ENCODE measurements at regions not wholly inside any gene's neighbourhood (a gene's known extent, or its start where the extent isn't known, plus 50 kb on each side); places are given as distances from the start of the nearest gene placed in this dataset.
"Not testable (repeated sequence)": the region's sequence is repeated elsewhere in the genome, so short reads cannot be mapped to it uniquely, and the experiment has no call there.

DNA sequence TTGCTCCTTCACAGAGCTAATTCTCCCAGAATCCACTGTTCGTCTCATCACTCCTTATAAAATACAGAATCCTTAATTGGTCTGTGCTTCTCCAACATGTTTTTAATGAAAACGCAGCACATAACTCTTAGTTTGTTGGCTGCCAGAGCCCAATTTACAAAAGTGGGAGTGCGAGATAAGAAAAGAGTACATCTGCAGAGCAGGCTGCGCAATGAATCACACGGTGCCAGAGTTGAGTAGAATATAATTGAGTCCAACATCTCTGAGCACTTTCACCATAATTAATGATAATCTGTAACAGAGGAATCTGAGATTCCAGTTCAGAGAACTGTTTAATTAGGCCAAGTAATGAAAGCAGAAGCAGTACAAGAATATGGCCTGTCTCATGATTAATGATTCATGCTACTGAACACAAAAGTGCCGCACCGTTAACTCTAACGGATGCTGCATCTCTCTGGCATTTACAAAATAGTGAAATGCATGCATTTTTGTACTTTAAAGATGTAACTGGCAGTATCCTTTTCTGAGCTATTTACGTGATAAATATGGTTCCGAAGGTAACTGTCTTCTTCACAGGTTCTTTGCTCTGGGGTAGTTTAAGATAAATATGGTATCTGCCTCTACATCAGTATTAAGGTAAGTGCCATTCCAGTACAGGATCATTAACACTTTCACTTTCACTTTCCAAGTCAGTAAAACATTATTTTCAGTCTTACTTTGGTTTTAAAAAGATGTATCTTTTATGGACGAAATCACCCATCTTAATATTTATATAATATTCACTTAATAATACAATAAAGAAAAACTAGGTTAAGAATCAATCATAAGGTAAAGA is 785.6 kb downstream of the NR4A2 start:
- no peak for DNase-seq (ENCODE audit: low read depth, low spot score)

DNA sequence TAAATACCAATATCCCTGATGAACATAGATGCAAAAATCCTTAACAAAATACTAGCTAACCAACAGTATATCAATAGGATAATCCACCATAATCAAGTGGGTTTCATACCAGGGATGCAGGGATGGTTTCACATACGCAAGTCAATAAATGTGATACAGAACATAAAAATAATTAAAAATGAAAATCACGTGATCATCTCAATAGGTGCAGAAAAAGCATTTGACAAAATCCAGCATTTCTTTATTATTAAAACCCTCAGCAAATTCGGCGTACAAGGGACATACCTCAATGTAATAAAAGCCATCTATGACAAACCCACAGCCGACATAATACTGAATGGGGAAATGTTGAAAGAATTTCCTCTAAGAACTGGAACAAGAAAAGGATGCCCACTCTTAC is 793.5 kb downstream of the NR4A2 start:
- not testable (repeated sequence) for DNase-seq (ENCODE audit: low read depth, low spot score)

DNA sequence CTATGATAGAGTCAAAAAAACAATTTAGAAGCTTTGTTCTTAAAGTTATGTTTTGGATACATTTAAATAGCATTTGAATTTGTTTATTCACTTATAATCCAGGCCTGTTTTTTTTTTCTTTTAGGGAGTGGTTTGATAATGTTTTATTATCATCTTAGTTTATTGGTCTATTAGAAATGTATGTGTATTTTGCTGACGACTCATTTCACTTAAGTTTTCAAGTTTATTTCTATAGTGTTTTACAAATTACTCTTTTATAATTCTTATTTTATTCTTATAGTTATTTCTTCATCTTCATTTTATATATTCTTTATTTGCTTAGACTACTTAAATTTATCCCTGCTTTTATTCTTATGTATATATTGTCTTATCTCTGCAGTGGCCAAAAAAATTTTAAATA is 804.5 kb downstream of the NR4A2 start:
- DNase-seq (ENCODE audit: low read depth, low spot score) = no peak

DNA sequence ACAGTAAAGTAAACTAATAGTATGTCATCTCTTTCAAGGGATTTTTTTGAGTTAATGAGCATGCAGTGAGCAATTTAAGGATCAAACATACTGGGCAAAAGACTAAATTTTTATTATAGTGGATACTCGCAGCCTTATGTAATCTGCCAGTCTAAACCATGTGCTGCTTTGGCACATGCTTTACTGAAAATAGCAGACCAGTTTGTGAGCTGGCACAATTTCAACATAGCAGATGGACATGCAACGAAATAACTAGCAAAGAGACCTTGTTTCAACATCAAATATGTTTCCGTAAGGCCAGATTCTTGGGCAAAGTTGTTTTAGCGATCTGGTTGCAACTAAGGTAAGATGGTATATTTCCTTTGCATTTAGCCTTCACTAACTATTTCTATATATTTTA is 807.3 kb downstream of the NR4A2 start:
- DNase-seq (ENCODE audit: low read depth, low spot score) = no peak

DNA sequence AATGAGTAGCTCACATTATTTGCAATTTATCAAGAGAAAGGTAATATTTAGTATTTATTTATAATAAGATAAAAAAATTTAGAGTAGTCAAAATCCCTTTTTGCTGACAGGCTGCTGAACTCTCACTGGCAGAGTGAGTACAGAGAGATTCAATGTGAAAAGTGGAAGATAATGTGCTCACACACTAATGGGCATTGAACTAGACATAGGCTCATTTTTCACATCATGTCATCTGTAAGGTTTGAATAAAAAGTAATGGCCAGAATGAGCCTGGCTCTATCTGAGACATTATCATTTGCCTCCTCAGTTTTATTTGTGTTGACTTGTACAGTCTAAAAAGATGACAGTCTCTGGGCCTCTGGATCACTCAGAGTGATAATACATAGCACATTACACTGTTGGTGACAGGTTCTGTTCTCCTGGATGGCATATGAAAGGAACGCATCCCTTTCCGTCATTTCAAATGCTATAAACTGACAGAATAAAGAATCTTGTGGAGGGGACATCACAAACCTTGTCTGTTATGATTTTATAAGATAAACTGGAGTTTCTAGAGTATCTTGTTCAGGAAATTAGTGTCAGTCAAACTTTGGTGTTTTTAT is 812.9 kb downstream of the NR4A2 start:
- DNase-seq (ENCODE audit: low read depth, low spot score) = no peak

DNA sequence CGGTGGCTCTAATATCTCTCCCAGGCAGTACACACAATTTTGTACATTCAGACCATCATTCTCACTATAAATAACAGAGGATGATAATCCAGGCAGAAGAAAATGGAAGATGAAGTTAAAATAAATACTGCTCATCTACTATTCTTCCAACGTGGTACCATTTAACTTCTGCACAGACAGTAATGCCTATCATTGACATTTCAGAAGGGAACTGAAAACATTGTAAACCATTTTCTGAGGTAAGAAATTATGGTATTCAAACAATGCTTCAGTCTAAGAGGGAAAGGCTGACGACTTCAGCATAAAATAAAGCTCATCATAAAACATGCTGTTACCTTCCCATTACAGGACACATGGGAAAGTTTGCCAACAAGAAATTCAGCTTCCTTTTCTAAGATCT is 814.4 kb downstream of the NR4A2 start:
- no peak for DNase-seq (ENCODE audit: low read depth, low spot score)

DNA sequence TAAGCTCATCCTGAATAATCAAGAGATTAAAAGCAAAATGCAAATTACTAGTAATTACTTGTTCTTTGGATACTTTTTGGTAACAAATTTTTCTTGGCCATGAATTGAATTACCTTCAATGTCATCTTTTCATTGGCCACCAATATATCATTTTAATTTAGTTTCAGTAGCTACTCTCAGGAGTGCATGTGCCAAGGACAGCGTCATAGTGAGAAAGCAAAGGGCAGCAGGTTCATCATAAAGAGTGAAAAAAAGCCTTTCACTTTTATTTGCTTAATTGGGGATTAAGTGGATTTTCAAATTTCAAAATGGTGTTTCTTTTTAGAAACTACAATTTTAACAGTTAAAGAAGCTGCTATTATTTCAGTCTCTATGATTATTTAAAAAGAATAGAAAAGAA is 815.2 kb downstream of the NR4A2 start:
- DNase-seq (ENCODE audit: low read depth, low spot score) = no peak

DNA sequence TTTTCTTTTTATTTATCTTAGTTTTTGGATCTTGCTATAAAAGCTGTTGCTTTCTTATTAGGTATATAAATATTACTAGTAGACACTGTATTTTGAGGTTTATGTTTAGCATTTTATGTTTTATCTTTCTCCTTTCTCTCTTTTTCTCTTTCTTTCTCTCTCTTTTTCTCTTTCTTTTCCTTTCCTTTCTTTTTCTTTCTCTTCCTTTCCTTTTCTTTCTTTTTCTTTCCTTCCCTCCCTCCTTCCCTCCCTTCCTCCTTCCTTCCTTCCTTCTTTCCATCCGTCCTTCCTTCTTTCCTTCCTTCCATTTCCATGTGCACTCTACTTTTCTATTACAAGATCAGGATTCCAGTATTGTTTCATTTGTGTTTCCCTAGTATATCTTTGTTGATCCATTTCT is 814.8 kb downstream of the KCNJ3 start:
- DNase-seq (ENCODE audit: low read depth, low spot score) = no peak

DNA sequence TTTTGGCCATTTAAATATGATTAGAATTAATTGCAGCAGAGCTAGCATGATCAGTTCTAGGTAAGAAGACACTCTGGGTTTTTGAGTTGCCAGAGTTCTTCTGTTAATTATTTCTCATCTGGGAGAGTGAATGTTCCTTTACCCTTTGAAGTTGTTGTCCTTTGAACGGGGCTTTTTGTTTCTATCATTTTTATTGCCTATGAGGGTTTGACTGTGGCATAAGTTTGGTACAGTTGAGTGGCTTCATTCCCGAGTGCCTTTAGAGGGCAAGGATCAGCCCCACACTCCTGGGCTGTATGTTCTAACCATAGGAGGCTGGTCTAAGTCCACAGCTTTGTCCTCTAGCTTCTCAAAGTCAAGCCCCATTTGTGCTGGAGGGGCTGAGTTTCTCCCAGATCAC is 804.3 kb downstream of the KCNJ3 start:
- no peak for DNase-seq (ENCODE audit: low read depth, low spot score)

DNA sequence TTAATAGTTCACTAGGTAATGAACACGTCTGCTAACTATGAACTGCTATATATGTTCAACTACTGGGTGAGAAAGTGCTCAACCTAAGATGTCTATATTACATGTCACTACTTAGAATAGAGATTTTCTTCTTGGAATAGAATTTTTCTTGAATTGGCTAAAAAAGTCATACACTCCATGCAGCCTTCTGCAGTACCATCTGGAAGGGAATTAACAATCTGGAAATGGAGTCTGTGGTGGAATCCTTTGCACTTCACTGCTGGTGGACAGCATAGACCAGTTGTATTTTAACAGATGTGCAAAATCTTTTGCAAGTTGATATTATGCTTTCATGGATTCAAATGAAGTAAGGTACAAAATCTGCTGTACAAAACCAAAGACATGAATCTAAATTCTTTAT is 799.6 kb downstream of the KCNJ3 start:
- DNase-seq (ENCODE audit: low read depth, low spot score) = no peak

DNA sequence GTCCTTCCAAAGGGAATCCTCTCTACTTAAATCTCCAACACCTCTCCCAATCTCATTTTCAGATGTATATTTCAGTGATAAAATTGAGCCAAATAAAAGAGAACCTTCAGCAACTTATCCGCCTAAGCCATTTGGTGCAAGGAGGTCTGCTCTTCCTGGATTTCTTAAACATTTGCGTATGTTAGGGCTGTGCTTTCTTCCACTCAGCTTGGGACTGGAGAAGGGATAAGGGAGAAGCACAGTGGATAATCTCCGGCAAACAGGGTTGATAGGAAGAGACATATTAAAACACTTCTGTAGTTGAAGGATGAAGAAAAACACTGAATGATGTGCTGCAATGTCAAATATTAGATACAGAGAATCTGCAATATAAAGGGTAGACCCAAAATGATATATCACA is 796.2 kb downstream of the KCNJ3 start:
- no peak for DNase-seq (ENCODE audit: low read depth, low spot score)

DNA sequence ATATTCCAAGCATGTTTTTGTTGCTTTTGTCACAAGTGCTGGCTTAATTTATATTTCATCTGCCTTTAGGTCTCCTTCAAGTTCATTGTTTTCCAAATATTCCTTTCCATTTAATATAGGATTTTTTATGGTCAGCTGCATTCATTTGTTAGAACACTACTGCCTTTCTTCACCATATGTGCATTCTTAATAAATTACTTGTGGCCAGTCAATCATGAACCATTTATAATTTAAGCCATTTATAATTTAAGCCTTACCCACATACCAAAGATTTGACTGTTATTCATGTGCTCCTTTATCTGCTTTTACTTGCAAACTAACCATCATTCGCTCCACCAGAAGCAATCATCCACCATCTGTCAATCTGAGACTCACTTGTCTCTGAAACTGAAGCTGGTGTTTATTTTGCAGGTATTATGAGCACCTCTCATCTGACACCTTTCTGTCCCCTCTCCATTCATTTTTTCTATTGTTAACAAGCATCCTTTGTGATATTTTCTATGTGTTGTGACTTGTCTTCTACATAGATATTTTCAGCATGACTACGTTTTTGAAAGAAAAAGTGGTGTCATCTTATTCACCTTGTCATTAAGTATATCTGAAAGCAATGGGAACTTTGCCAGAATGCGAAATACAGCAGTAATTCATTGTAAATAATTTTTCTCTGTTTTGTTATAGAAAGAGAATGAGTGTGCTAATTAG is 786.8 kb downstream of the KCNJ3 start:
- DNase-seq (ENCODE audit: low read depth, low spot score) = no peak

DNA sequence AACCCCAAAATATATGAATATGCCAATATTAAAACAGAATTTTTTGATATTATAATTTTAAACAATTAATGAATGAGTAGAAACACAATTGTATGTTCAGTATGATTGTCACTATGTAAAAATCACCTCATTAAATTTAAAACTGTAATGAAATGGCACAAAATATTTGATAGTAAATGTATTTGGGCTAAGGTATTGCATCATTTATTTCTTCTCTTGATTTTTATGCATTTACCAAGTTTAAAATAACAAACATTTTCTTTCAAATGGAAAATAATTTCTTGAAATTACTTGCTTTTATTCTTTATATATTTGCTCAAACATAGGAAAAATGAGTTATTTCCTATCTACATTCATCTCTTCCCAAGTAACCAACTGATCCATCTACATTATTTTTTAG is 782.6 kb downstream of the KCNJ3 start:
- DNase-seq (ENCODE audit: low read depth, low spot score) = no peak

DNA sequence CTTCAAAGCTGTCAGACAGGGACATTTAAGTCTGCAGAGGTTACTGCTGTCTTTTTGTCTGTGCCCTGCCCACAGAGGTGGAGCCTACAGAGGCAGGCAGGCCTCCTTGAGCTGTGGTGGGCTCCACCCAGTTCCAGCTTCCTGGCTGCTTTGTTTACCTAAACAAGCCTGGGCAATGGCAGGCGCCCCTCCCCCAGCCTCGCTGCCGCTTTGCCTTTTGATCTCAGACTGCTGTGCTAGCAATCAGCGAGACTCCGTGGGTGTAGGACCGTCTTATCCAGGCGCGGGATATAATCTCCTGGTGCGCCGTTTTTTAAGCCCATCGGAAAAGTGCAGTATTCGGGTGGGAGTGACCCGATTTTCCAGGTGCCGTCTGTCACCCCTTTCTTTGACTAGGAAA is 773.5 kb downstream of the KCNJ3 start:
- DNase-seq (ENCODE audit: low read depth, low spot score) = peak; percentile 8

DNA sequence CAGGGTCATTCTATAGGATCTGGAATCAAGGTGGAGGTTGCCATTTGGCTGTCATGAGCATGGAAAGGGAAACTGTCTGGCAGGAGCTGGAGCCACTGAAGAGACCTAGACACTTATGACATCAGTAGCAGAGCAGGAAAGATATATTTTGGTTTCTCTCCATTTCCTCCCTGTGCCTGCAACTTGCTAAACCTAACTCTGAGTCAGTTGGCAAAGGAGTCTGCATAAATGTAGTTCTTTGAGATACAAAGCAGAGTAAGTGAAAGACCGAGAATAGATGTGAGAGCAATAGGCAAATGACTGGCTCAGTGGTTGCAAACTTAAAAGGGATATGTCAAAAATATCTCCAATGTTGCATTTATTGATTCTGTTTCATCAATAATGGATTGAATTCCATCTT is 757.7 kb downstream of the KCNJ3 start:
- no peak for DNase-seq (ENCODE audit: low read depth, low spot score)

DNA sequence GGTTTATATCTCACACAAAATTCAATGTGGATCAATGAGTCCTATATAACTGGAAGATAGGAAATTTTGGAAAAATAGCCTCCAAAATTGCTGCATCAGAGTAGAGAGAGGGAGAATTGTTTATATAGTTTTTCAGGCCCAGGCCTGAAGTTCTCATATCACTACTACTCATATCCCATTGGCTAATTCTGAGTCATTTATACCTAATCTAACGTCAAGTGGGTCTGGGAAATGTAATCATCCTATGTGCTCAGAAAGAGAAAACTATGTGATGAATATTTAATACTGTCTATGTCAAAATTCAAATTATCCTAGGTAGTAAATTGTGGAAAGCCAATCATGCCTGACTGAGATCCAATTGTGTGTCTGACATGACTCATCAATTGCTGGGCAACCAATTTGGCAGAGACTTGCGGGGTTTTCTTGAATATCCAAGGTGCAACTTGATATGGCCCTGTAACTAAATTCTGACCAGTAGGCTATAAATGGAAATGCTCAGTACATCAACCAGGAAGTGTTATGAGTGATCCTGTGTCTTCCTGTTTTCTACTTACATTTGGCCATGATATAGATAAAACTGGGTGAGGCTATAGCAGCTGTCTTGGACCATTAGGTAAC is 744.4 kb downstream of the KCNJ3 start:
- no peak for DNase-seq (ENCODE audit: low read depth, low spot score)

DNA sequence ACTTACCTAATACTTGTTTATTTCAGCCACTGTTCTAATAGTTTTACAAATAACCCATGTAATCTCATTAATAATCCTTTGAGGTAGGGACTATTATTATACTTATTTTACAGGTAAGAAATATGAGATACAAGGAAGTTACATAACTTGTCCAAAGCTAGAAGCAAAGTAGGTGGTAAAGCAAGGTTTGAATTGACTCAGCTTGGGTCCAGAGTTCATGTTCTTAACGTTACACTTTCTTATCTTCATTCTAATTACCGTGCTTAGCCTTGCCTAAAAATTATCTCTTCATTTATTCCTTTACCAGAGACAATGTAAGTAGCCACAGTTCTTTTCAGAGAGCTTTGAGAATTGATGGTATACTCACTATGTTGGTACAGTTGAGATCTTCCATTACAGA is 743.6 kb downstream of the KCNJ3 start:
- DNase-seq (ENCODE audit: low read depth, low spot score) = no peak

DNA sequence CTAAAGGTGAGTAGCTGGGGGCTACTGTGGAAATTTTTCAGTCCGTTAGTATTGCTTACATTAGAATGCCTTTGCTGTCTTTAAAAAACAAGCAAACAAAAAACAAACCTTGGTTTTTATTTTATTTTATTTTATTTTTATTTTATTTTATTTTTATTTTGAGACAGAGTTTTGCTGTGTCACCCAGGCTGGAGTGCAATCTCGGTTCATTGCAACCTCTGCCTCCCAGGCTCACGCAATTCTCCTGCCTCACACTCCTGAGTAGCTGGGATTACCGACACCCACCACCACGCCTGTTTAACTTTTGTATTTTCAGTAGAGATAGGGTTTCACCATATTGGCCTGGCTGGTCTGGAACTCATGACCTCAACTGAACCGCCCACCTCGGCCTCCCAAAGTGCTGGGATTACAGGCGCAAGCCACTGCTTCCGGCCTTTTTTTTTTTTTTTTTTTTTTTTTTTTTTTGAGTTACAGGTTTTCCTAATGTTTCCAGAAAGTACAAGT is 732.6 kb downstream of the KCNJ3 start:
- DNase-seq (ENCODE audit: low read depth, low spot score) = no peak

DNA sequence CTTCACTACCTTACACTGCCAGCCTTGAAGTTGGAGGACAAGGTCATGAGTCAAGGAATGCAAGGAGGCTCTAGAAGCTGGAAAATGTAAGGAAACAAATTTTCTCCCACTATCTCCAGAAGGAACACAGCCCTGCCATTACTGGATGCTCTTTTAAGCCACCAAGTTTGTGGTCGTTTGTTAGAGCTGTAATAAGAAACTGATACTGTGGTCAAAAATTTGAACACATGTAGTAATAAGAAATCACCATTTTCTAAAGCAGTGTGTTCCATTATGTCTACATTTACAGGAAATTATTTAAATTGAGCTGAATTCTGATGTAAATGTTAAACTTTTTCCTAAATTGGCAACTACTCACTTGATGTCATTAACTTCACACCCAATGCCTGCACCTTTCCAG is 729.0 kb downstream of the KCNJ3 start:
- DNase-seq (ENCODE audit: low read depth, low spot score) = no peak

DNA sequence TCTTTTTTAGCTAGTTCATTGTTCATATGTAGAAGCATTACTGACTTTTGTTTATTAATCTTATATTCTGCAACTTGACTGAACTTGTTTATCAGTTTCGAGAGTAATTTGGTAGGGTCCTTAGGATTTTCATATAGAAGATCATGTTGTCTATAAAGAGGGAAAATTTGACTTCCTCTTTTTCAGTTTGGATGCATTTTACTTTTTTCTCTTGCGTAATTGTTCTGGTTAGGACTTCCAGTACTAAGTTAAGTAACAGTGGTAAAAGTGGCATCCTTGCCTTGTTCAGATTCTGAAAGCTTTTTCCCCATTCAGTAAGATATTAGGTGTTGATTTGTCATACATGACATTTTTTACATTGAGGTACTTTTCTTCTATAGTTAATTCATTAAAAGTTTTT is 726.0 kb downstream of the KCNJ3 start:
- DNase-seq (ENCODE audit: low read depth, low spot score) = no peak

DNA sequence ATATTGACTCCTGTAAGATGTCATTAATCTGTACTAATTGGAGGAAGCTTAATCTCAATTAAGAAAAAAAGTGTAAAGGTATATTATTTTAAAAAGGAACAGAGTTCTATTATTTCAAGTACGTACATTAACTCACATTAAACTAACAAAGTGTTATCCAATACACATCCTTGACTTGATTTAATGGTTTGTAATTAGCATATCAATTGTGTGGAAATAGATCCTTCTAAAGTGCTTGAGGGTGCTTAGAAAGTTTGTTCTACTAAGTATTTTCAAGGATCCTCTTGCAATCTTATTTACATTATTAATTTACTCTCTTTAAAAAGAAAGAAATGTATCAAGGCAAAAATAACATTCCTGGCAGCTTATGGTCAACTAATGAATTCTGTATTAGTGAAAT is 720.3 kb downstream of the KCNJ3 start:
- no peak for DNase-seq (ENCODE audit: low read depth, low spot score)

DNA sequence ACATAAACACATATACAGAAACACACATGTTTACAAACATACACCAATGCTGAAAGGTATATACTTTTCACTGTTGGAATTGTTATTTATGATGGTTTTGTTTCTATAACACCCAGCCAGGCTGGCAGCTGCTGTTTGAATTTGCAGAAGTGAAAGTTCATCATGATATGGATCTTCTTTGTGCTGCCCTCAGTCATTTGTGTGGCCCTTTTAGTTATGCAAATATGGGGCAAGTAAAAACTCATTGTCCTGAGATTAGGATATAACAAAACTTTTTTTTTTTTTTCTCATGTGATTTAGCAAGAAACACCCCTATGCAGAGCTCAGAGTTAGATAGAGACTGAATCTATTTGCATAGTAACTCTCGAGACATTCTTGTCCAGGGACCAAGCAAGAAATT is 714.1 kb downstream of the KCNJ3 start:
- DNase-seq (ENCODE audit: low read depth, low spot score) = no peak

Data from ELF-1 (cell line).